GM21825 (cell line): ENCODE measurements at regions not wholly inside any gene's neighbourhood (a gene's known extent, or its start where the extent isn't known, plus 50 kb on each side); places are given as distances from the start of the nearest gene placed in this dataset.

Experiments
- ATAC-seq: cut with Tn5 transposase; IDR thresholded peaks from one replicate; pipeline ENCODE4 v1.9.1; 2021; ENCODE audit warnings: mild to moderate bottlenecking, moderate library complexity; ENCODE audit not compliant: unreplicated experiment

DNA sequence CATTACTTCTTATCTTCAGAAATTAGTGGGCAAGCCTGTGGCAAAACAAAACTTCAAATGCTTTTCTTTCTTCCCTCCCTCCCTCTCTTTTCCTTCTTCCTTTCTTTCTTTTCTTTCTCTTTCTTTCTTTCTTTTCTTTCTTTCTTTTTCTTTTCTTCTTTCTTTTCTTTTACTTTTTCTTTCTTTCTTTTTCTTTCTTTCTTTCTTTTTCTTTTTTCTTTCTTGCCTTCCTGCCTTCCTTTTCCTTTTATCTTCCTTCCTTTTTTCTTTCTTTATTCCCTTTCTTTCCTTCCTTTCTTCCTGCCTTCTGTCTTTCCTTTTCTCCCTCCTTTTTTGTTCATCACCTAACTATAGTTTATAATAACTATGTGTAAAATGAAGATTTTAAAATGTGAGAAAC lies 295.1 kb downstream of the SMOC2 start:
- no peak for ATAC-seq

GRCh38 chr6:168735268-168735949 lies 294.4 kb downstream of the SMOC2 start:
- no peak for ATAC-seq

DNA sequence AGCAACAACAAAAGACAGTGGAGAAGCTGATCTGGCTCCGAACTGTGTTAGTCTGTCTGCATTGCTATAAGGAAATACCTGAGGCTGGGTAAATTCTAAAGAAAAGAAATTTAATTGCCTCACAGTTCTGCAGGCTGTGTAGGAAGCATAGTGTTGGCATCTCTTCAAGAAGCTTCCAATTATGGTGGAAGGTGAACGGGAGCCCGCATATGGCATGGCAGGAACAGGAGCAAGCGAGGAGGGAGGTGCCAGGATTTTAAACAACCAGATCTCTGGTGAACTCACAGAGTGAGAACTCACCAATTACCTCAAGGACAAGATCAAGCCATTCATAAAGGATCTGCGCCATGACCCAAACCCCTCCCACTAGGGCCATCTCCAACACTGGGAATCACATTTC lies 293.5 kb downstream of the SMOC2 start:
- ATAC-seq, result no peak

- no peak for ATAC-seq
Observed at GRCh38 chr6:168732676-168733075, 291.7 kb downstream of the SMOC2 start.

- no peak for ATAC-seq
Observed at GRCh38 chr6:168730931-168731716, 290.1 kb downstream of the SMOC2 start.

GRCh38 chr6:168728056-168728455 lies 287.1 kb downstream of the SMOC2 start:
- ATAC-seq, result no peak

- ATAC-seq, result no peak
Observed at GRCh38 chr6:168726312-168726856, 285.4 kb downstream of the SMOC2 start.

GRCh38 chr6:168725802-168726201 lies 284.8 kb downstream of the SMOC2 start:
- ATAC-seq, result no peak

DNA sequence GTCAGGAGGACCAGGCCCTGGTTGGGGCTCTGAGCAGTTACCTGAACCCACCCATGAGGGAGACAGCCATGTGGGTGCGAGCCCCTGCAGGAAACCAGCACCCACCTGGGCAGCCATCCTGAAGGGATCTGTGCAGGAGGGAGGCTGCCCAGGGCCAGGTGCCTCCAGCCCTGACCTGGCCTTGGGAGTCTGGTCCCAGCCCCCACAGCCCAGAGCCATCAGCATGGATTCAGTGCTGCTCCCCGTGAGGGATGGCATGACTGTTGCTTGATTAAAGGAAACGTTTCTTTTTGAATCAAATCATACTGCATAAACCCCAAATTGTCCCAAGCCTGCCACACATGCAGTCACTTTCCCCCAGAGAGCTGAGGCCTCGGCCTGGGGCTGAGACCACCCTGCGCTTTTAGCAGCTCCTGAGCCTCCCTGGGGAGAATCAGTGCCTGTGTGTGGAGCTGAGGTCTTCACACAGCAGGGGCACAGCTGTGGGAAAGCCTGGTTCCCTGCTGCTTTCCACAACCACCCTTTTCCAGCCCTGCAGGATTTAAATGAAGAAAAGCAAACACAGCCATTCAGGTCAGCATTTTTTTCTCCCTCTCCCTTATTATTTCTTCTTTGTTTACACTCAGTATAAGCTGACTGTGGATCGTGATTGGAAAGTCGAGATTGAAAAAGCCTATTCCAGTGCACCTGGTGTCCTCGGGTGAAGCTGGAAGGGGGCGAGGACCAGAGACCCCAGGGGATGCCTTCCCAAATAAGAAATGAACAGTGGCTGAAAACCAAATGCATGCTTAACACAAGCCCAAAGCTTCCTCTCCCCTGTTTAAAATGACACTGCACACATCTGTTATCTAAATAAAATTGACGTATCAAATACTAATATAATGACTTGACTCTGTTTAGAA lies 283.9 kb downstream of the SMOC2 start:
- ATAC-seq, result no peak

DNA sequence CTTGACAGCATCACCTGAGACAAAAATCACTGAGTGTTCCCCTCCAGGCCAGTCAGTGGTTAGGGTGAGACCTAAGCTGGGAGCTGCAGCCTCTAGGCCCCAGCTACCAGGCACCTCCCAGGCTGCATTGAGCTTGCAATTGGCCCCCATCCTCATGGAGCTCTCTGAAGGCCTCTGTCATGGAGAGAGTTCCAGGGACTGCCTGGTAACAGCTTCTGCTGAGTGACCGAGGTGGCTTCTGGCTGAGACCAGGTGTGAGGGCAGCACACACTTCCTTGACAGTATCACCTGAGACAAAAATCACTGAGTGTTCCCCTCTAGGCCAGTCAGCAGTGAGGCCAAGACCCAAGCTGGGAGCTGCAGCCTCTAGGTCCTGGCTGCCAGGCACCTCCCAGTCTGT lies 283.0 kb downstream of the SMOC2 start:
- no peak for ATAC-seq

GRCh38 chr6:168722397-168722796 lies 281.4 kb downstream of the SMOC2 start:
- no peak for ATAC-seq

DNA sequence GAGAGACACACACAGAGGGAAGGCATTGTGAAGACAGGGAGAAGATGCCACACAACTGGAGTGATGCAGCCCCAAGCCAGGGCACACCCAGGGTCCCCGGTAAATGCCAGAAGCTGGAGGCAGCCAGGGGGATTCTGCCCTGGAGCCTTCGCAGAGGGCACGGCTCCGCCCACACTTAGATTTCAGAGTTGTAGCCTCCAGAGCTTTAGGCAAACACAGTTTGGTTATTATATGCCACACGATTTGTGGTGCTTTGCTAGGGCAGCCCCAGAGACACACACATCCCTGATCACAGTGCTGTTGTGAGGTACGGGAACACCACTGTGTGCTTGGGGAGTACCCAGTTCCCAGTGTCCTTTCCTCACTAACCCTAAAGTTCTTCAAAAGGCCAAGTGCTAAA lies 280.6 kb downstream of the SMOC2 start:
- ATAC-seq, result no peak

GRCh38 chr6:168719901-168720300 lies 278.9 kb downstream of the SMOC2 start:
- ATAC-seq, result no peak

DNA sequence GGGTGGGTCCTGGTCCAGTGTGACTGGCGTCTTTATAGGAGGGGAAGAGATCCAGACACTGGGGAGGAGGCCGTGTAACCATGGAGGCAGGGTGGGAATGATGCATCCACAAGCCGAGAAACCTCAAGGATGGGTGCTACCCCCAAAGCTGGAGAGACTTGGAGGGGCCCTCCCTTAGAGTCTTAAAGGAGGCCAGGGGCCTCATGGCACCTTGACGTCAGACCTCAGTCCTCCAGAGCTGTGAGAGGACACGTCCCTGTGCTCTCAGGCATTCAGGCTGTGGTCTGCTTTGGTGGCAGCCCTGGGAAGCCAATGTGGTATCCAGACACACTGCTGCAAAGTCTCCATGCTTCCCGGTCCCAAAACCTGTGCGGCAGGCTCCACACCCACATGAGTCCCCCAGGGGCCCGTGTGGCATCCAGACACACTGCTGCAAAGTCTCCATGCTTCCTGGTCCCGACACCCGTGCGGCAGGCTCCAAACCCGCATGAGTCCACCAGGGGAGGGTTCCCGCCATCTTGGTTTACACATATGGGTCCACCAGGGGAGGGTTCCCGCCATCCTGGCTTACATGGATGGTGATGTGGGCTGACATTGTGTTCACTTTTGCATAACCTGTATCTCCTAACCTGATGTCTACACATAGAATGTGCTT lies 278.0 kb downstream of the SMOC2 start:
- no peak for ATAC-seq
